ENCODE measurements at regions not wholly inside any gene's neighbourhood (a gene's known extent, or its start where the extent isn't known, plus 50 kb on each side); places are given as distances from the start of the nearest gene placed in this dataset.
"Not testable (repeated sequence)": the region's sequence is repeated elsewhere in the genome, so short reads cannot be mapped to it uniquely, and the experiment has no call there.

DNA sequence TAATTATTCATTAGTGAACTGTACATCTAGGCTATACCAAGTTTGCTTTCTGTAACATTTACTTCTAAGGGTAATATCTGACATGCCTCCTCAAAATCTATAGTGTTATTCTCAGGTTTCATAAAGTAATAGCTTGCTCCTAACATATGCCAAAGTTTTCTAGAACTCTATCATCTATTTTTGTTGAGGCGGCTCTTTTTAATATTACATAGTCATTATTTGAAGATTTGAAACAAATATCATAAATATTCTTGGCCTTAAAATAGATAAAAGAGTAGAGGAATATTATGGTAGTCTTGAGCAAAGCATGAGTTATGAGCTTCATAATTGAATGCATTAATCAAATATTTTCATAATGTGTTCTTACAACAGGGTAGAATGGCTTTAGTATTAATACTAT is 327.2 kb upstream of the KCND2 start:
- no peaks in the 10 kb centered on the region for H3K9me2 ChIP-seq (ENCODE audit: insufficient read depth)
- H3K36me3 ChIP-seq (ENCODE audit: low read depth), result no peaks in the 10 kb centered on the region
- no peak overlapping the region for H3K4me2 ChIP-seq
- H3K9me3 ChIP-seq (ENCODE audit: insufficient read depth, low read depth), result no peaks in the 10 kb centered on the region
- intact Hi-C loops (cut with micrococcal nuclease; ENCODE audit: unreplicated experiment), result no loop called here
- H2AFZ ChIP-seq, result no peak overlapping the region
- POLR2A ChIA-PET (ENCODE audit: unreplicated experiment), result no interaction called here
- CTCF ChIA-PET, result no interaction called here
- no TSS peak for BruUV-seq (replicated peaks)
- no peak for DNase-seq
- TF ChIP-seq, protein P1, sequence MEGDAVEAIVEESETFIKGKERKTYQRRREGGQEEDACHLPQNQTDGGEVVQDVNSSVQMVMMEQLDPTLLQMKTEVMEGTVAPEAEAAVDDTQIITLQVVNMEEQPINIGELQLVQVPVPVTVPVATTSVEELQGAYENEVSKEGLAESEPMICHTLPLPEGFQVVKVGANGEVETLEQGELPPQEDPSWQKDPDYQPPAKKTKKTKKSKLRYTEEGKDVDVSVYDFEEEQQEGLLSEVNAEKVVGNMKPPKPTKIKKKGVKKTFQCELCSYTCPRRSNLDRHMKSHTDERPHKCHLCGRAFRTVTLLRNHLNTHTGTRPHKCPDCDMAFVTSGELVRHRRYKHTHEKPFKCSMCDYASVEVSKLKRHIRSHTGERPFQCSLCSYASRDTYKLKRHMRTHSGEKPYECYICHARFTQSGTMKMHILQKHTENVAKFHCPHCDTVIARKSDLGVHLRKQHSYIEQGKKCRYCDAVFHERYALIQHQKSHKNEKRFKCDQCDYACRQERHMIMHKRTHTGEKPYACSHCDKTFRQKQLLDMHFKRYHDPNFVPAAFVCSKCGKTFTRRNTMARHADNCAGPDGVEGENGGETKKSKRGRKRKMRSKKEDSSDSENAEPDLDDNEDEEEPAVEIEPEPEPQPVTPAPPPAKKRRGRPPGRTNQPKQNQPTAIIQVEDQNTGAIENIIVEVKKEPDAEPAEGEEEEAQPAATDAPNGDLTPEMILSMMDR (conservative IDR thresholded peaks at IDR 0.05), result no peak
- TF ChIP-seq EZH2 (IDR thresholded peaks at IDR 0.05; ENCODE audit: low read depth), result no peak
- H3K79me2 ChIP-seq (ENCODE audit: low read depth), result no peaks in the 10 kb centered on the region
- no peaks in the 10 kb centered on the region for H3K27me3 ChIP-seq (ENCODE audit: insufficient read depth, low read depth)
- no peaks in the 10 kb centered on the region for H3K4me1 ChIP-seq (replicated peaks; ENCODE audit: insufficient read depth)
- H3K4me3 ChIP-seq, result no peak overlapping the region
- no peak overlapping the region for H3K27ac ChIP-seq
- no peaks in the 10 kb centered on the region for H3F3A ChIP-seq (ENCODE audit: insufficient read depth, low read depth)
- no peaks in the 10 kb centered on the region for H4K20me1 ChIP-seq (ENCODE audit: insufficient read depth)

GRCh38 chr7:119949053-119949452 is 323.9 kb upstream of the KCND2 start:
- Histone ChIP-seq H4K20me1 (ENCODE audit: insufficient read depth) (no peaks in the 10 kb centered on the region), H3K27me3 (ENCODE audit: insufficient read depth, low read depth) (no peaks in the 10 kb centered on the region)
- POLR2A ChIA-PET (ENCODE audit: unreplicated experiment), result no interaction called here

GRCh38 chr7:119950390-119951041 is 322.5 kb upstream of the KCND2 start:
- H3F3A ChIP-seq (ENCODE audit: insufficient read depth, low read depth); H3K9me2 ChIP-seq (ENCODE audit: insufficient read depth); H3K4me2 ChIP-seq; DNase-seq; H3K36me3 ChIP-seq (ENCODE audit: low read depth); H3K9me3 ChIP-seq (ENCODE audit: insufficient read depth, low read depth); H3K27me3 ChIP-seq (ENCODE audit: insufficient read depth, low read depth); BruUV-seq (replicated peaks); CTCF ChIA-PET; H3K4me1 ChIP-seq (replicated peaks; ENCODE audit: insufficient read depth); POLR2A ChIA-PET (ENCODE audit: unreplicated experiment); H3K4me3 ChIP-seq; H3K27ac ChIP-seq; H2AFZ ChIP-seq; intact Hi-C loops (cut with micrococcal nuclease; ENCODE audit: unreplicated experiment); H3K79me2 ChIP-seq (ENCODE audit: low read depth); H4K20me1 ChIP-seq (ENCODE audit: insufficient read depth): not testable (repeated sequence)

More at GRCh38 chr7:119949053-119949452, 323.9 kb upstream of the KCND2 start:
- Histone ChIP-seq H3K36me3 (ENCODE audit: low read depth) (no peaks in the 10 kb centered on the region), H3K4me1 (replicated peaks; ENCODE audit: insufficient read depth) (no peaks in the 10 kb centered on the region), H3K27ac (no peak overlapping the region), H2AFZ (no peak overlapping the region), H3K4me2 (no peak overlapping the region), H3K4me3 (no peak overlapping the region), H3K9me3 (ENCODE audit: insufficient read depth, low read depth) (no peaks in the 10 kb centered on the region), H3K9me2 (ENCODE audit: insufficient read depth) (no peaks in the 10 kb centered on the region), H3K79me2 (ENCODE audit: low read depth) (no peaks in the 10 kb centered on the region), H3F3A (ENCODE audit: insufficient read depth, low read depth) (no peaks in the 10 kb centered on the region)
- CTCF ChIA-PET, result no interaction called here
- BruUV-seq (replicated peaks), result no TSS peak
- TF ChIP-seq EZH2 (IDR thresholded peaks at IDR 0.05; ENCODE audit: low read depth), result no peak
- TF ChIP-seq, protein P1 (conservative IDR thresholded peaks at IDR 0.05), result no peak
- intact Hi-C loops (cut with micrococcal nuclease; ENCODE audit: unreplicated experiment), result no loop called here
- no peak for DNase-seq

DNA sequence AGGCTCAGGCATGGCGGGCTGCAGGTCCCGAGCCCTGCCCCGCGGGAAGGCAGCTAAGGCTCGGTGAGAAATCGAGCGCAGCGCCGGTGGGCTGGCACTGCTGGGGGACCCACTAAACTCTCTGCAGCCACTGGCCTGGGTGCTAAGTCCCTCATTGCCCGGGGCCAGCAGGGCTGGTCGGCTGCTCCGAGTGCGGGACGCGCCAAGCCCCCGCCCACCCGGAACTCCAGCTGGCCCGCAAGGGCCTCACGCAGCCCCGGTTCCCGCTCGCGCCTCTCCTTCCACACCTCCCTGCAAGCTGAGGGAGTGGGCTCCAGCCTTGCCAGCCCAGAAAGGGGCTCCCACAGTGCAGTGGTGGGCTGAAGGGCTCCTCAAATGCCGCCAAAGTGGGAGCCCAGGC is 321.4 kb upstream of the KCND2 start:
- DNase-seq; CTCF ChIA-PET; H3K4me3 ChIP-seq; H3K79me2 ChIP-seq (ENCODE audit: low read depth); H3K27me3 ChIP-seq (ENCODE audit: insufficient read depth, low read depth); H3K27ac ChIP-seq; H2AFZ ChIP-seq; H3K9me2 ChIP-seq (ENCODE audit: insufficient read depth); intact Hi-C loops (cut with micrococcal nuclease; ENCODE audit: unreplicated experiment); H4K20me1 ChIP-seq (ENCODE audit: insufficient read depth); POLR2A ChIA-PET (ENCODE audit: unreplicated experiment); BruUV-seq (replicated peaks); H3K9me3 ChIP-seq (ENCODE audit: insufficient read depth, low read depth); H3K36me3 ChIP-seq (ENCODE audit: low read depth); H3K4me1 ChIP-seq (replicated peaks; ENCODE audit: insufficient read depth); H3F3A ChIP-seq (ENCODE audit: insufficient read depth, low read depth); H3K4me2 ChIP-seq: not testable (repeated sequence)
